SU-DHL-6 (cell line): ENCODE measurements at regions not wholly inside any gene's neighbourhood (a gene's known extent, or its start where the extent isn't known, plus 50 kb on each side); places are given as distances from the start of the nearest gene placed in this dataset.

Experiments used
- CTCF ChIP-seq: fragments of 200-600 bp; sonication (generic); IDR thresholded peaks from one replicate; pipeline ENCODE4 v1.5.1; 2017; ENCODE audit warnings: antibody characterized with exemption, mild to moderate bottlenecking, low read length, moderate library complexity; ENCODE audit not compliant: insufficient read depth, poor library complexity, severe bottlenecking
- EZH2phosphoT487 ChIP-seq: fragments of 200-600 bp; sonication (generic), shearing (Covaris generic); conservative IDR thresholded peaks from 2 replicates; pipeline ENCODE4 v1.6.1; 2018; ENCODE audit warnings: mild to moderate bottlenecking, antibody characterized with exemption, low read length, moderate library complexity, mixed read lengths

- TF ChIP-seq CTCF (no peak), EZH2phosphoT487 (no peak)
Observed at GRCh38 chr4:128380306-128380705, 92.7 kb upstream of the PGRMC2 start.
